ENCODE measurements at regions not wholly inside any gene's neighbourhood (a gene's known extent, or its start where the extent isn't known, plus 50 kb on each side); places are given as distances from the start of the nearest gene placed in this dataset.
A peak's percentile ranks its signal among the peaks of the same experiment; 100 is the strongest.

DNA sequence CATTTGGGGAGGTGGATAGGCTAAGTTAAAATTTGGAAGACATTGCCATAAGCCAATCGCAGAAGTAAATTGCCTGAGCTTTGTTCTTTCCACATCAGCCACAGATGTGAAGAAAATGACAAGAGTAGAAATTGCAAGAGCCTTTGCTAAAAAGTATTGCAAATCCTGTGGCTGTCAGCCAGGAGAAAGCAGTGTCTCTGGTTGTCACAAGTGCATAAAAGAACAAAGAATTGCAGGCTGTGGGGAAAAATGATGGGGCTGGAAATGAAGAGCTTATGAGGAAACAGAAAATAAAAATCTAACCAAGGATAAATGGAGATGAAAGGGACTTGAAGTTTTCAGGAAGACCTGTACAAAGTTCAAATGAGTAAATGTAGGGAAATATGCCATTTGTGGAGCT is 344.8 kb downstream of the CSNK1G3 start:
- Histone ChIP-seq H3K27ac (no peak overlapping the region), H3K4me3 (no peak overlapping the region), H3K36me3 (no peaks in the 10 kb centered on the region), H3K4me1 (no peaks in the 10 kb centered on the region), H3K9me3 (peaks cover 0 to 4% (median 0%) of the 10 kb centered on the region in 12 donors), H3K27me3 (no peaks in the 10 kb centered on the region)
- DNase-seq: no peak
- 88 to 96% (median 88%) methylated on average over 1 of the region's 1 CpG for WGBS, 4 donors
- no peak for TF ChIP-seq POLR2A (IDR thresholded peaks at IDR 0.05)
- TF ChIP-seq, protein P1, sequence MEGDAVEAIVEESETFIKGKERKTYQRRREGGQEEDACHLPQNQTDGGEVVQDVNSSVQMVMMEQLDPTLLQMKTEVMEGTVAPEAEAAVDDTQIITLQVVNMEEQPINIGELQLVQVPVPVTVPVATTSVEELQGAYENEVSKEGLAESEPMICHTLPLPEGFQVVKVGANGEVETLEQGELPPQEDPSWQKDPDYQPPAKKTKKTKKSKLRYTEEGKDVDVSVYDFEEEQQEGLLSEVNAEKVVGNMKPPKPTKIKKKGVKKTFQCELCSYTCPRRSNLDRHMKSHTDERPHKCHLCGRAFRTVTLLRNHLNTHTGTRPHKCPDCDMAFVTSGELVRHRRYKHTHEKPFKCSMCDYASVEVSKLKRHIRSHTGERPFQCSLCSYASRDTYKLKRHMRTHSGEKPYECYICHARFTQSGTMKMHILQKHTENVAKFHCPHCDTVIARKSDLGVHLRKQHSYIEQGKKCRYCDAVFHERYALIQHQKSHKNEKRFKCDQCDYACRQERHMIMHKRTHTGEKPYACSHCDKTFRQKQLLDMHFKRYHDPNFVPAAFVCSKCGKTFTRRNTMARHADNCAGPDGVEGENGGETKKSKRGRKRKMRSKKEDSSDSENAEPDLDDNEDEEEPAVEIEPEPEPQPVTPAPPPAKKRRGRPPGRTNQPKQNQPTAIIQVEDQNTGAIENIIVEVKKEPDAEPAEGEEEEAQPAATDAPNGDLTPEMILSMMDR (IDR thresholded peaks at IDR 0.05): no peak
- no peak for ATAC-seq
- intact Hi-C loops (cut with DNase I): no loop called here

DNA sequence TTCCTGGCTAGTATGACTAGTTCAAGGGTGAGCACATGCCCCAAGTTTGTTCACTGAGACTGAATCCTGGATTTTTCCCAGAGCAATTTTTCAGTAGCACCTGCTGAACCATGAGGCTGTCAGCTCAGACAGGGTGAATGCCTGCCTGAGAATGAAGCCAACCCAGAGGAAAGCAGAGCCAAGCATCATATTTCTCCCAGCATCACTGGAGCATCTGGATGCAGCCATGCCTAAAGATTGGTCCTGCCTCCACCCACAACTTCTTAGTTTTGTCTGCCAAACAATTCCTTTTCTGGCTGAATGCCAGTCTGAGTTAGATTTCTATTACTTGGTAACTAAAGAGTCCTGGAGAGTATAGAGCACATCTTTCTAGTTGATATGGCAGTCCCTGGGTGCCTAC is 343.6 kb downstream of the CSNK1G3 start:
- no peak for ATAC-seq
- Histone ChIP-seq H3K27me3 (no peaks in the 10 kb centered on the region), H3K4me3 (no peak overlapping the region), H3K4me1 (no peaks in the 10 kb centered on the region), H3K27ac (no peak overlapping the region), H3K36me3 (no peaks in the 10 kb centered on the region), H3K9me3 (peaks cover 0 to 12% (median 0%) of the 10 kb centered on the region in 12 donors)
- intact Hi-C loops (cut with DNase I): no loop called here
- no peak for DNase-seq
- no peak for TF ChIP-seq POLR2A (IDR thresholded peaks at IDR 0.05)
- TF ChIP-seq, protein P1 (IDR thresholded peaks at IDR 0.05): no peak

DNA sequence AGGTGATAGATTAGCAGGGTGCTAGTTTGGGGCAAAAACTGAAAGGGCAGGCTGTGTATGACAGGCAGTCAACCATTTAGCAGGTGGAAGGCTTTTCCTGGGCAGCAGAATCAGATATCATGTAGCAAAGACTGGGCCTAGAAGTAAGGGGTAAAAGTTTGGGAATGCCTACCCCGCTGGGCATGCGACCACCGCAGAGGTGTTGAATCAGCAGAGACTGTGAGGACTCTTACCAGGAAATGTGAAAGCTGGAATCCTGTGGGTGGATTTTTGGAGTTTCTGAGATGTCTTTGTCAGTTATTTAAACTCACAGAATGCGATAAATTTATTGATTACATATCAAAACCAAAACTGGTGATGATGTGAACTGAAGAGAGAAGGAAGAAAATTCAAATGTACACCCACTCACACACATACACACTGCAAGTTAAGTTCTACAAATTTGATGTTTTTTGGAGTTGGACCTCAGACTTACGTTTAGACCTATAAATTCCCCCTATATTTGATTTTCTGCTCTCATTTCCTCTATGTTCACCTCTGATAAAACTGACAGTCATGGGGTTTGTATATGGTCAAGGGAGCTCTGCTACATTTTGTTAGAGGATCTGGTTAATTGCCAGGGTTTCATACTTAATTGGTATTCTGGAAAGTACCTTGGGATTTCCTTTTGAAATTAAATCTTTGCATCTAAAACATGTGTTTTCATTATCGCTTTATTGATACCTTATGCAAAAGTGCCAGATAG is 333.6 kb downstream of the CSNK1G3 start:
- H3K4me1 ChIP-seq: peaks cover 0 to 9% (median 0%) of the 10 kb centered on the region in 12 donors
- WGBS, 4 donors: 75 to 93% (median 80%) methylated on average over 6 of the region's 6 CpGs
- TF ChIP-seq, protein P1 (IDR thresholded peaks at IDR 0.05): no peak
- no peak for TF ChIP-seq POLR2A (IDR thresholded peaks at IDR 0.05)
- intact Hi-C loops (cut with DNase I): no loop called here
- H3K36me3 ChIP-seq: no peaks in the 10 kb centered on the region
- no peak for ATAC-seq
- no peak overlapping the region for H3K4me3 ChIP-seq
- H3K9me3 ChIP-seq: peaks cover 0 to 18% (median 0%) of the 10 kb centered on the region in 12 donors
- no peaks in the 10 kb centered on the region for H3K27me3 ChIP-seq
- no peak for DNase-seq
- peak overlapping the region in 3 of 12 donors; percentile 9 to 42 (median 22) for H3K27ac ChIP-seq

DNA sequence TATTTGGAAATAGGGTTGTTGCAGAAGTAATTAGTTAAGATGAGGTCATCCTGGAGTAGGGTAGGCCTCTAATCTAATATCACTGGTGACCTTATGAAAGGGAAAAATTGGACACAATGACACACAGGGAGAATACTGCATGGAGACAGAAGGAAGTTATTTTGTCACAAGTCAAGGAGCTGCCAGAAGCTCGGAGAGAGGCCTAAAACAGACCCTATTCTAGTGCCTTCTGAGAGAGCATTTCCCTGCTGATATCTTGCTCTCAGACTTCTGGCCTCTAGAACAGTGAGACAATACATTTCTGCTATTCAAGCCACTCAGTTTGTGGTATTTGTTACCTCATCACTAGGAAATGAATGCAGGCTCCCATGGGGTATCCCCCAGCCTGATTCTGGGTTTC is 332.9 kb downstream of the CSNK1G3 start:
- 10 to 39% (median 34%) methylated on average over 1 of the region's 1 CpG for WGBS, 4 donors
- Histone ChIP-seq H3K27me3 (no peaks in the 10 kb centered on the region), H3K27ac (peak overlapping the region in 3 of 12 donors; percentile 9 to 42 (median 22)), H3K4me3 (no peak overlapping the region), H3K36me3 (no peaks in the 10 kb centered on the region), H3K9me3 (peaks cover 0 to 16% (median 0%) of the 10 kb centered on the region in 12 donors), H3K4me1 (peaks cover 0 to 9% (median 0%) of the 10 kb centered on the region in 12 donors)
- TF ChIP-seq POLR2A (IDR thresholded peaks at IDR 0.05): no peak
- TF ChIP-seq, protein P1 (IDR thresholded peaks at IDR 0.05): no peak
- ATAC-seq: peak in 2 of 4 donors; percentile 30 to 47
- intact Hi-C loops (cut with DNase I): no loop called here
- DNase-seq: no peak
